LHCN-M2 (cell line): ENCODE measurements at regions not wholly inside any gene's neighbourhood (a gene's known extent, or its start where the extent isn't known, plus 50 kb on each side); places are given as distances from the start of the nearest gene placed in this dataset.
A peak's percentile ranks its signal among the peaks of the same experiment; 100 is the strongest.

Source experiments
- DNase-seq: peaks from one replicate; pipeline ENCODE4 v3.0.0-alpha.2; 2012; ENCODE audit warnings: low read depth

DNA sequence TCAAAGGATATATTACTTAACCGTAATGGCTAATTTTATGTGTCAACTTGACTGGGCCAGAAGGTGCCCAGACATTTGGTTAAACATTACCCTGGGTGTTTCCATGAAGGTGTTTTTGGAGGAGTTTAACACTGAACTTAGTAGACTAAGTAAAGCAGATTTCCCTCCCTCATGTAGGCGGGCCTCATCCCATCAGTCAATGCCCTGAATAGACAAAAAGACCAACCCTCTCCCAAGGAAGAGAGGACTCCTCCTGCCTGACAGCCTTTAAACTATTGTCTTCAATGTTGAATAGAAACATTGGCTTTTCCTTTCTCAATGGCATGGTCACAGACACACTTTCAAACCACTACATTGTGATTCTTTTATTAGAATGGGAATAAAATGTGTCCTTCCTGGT, 121.9 kb downstream of the SETD4 start:
- no peak for DNase-seq

DNA sequence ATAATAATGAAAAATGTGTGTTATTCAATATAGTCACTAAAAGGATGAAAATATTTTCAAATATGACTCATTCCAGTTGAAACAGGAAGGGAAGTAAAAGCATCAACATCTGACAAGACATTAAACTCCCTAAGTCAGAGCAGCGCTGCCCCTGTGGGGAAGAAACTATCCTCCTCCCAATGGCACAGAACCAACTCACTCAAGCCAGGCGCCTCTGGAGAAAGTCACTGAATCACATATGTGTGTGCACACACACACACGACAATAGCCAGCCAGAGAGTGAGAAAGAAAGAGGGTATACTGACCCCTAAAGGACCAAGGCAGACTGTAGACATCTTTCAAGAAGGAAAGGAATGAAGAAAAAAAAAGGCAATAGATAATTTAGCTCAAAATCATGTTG, 126.9 kb downstream of the SETD4 start:
- DNase-seq = peak; percentile 89

DNA sequence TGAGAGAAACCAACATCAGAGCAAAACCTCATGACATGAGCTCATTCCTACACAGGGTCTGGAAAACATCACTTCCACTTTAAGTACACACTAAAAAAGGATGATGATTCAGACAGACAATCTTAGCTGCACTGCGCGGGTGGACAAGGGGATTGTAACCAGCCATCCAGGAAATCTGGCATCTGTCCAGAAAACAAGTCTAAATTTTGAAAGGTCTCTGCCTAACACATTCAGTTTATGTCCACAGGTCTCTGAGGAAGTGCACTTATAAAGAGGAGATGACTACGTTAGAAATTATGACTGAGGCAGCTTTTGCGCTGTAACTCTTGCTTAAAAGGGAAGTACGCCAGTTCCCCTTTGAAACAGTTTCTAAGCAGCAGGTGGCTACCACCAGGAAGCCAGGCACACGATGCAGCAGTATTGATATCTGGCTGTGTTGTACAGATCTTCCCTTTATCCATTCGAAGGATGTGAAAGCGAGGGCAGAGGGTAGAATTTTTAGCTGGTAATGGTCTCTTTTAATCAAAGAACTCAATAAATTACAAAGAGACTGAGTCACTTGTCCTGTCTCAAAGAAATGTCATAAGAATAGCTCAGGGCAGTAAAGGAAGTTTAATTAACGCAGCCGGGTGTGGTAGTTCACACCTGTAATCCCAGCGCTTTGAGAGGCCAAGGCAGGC, 128.0 kb downstream of the SETD4 start:
- DNase-seq = peak; percentile 83

DNA sequence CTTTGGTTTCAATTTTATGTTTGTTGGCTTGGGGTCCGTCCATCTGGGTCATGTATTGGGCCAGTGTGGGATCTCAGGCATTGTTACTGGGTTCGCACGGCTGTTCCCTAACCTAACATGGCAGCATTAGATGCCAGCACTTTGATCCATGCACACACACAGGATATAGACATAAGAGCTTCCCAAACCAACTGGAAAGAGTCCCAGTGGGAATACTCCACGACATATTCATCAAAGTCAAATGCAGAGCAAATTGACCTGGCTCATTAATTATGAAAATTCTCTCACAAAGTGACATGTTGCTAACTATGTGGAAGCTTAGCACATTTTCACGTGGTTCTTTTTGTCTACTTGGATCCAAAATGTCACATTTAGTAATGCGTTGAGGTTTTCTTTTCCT, 130.4 kb downstream of the SETD4 start:
- no peak for DNase-seq

DNA sequence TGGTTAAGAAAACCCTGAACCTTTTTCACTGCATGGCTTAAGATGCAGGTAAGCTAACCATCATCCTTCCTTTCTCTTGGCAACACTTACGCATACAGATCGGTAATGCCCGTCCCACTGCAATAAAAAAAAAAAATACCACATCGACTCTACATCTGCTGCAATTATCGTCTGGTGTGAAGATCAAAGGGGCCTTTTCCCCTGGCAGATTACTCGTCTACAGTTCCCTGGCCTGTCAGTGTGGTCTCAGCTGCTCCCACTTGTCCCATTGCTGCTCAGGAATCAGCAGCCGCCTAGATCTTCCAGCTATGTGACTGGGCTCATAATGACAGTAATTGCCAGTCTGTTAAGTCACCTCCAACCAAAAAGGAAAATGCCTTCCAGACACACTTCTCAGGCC, 133.1 kb downstream of the SETD4 start:
- DNase-seq = no peak

DNA sequence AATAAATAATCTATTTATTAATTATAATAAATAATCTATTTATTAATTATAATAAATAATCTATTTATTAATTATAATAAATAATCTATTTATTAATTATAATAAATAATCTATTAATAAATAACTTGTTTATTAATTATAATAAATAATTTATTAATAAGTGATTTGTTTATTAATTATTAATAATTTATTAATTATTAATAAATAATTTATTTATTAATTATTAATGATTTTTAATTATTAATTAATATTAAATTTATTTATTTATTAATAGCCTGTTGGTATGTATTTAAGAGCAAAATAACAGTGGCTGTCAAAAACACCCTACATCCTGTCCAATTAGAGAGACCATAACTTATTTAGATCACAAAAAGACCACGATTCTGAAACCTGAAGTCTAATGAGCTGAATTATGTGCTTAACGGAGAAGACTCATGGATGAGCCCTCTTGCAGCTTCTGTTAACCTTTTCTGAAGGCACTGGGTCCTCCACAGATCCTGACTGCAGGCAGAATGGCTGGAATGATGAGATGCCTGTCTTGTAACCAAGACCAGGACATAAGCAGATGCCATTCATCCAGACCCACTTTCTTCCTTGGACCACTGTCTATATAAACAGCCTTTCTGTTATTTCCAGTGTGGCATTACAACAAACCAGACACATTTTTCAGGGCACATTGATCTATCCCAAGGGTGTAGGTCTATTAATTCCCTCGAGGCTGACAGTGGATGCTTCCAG, 134.2 kb downstream of the SETD4 start:
- DNase-seq = no peak

DNA sequence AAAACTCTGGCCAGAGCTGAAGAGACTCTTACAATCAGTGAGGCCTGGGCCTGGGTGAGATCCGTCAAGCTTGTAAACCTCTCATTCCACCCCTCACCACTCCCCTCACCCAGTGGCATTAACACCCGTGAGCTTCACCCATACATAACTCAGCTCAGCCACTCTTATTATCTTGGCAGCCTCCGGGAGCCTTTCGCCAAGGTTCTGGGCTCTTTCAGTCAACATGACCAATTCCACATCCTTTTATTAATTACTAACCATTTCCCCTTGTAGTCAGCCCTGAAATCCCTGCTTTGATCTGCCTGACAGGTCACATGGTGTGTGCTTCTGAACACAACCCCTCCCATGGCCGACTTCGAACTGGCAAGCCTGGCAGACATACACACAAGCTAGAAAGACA, 134.8 kb downstream of the SETD4 start:
- DNase-seq = no peak

DNA sequence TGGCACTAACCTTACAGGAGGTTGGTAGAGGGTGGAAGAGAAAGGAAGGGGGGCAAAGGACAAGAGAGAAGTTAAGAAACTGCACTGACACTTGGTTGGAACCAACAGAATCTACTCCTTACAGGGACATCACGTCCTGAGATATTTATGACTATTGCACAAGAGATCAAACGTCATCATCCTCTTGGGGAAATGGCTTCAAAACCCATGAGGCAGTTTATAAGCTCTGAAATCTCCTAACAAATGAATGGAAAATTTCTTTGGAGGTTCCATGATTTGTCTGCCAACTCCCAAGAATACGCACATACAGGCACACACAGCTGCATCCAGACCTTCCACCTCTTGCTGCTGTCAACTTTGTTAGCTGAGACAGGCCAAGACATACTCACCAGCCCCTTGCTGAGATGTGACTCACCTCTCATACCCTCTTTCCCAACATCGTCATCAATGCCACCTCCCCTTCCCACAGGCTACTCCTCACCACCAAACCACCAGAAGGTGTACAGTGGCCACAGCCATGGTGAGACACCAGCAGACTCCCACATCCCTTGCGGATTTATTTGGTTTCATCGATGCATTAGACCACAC, 135.5 kb downstream of the SETD4 start:
- DNase-seq = peak; percentile 92

DNA sequence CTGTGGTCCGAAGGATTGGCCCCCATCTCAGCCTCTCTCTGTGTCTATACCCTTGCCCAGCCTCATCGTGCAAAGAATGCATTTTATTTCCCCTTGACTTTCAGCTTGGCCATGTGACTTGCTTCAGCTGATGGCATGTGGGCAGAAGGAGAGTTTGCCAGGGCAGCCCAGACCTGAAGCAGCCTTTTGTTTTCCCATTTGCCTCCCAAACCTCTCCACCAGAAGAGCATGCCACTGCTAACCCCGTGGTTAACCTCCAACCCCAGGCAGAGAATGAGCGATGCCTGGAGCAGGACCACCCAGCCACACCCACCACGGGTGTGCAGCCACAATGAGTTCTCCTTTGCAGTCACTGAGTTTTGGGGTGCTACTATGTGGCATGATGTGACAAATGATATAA, 136.4 kb downstream of the SETD4 start:
- DNase-seq = peak; percentile 21

DNA sequence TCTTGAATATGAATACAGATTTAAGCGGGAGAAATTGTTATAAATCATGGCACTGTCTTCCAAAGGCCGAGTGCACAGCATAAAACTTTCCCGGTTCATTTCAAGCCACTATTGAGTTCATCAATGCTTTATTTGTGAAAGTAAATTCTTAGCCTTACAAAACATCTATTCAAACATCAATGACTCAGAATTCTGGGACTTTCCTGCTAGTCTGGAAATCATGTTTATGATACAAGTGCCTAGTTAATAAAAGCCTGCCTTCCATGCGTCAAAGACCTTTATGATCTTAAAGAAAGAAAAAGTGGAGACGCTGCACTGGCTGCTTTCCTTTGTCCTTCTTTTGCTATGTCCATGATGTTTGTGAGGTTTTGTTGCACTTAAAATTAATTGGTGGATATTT, 137.7 kb downstream of the SETD4 start:
- DNase-seq = no peak

DNA sequence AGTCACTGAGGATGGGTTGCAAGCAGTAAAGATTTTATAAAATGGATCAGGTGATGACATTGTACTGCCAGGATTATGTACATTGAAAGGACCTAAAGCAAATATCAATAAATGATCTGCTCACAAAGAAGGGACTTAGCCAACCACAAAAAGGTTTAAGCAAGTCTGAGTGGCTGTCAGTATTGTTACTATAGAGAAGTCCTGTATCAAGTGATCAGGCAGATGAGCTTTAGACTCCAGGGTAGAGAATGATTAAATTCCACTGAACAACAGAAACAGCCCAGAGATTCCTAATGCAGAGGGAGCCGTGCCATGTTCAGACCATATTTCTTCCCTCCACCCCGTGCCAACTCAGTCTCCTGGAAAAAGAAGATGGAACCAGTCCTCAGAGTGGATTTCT, 138.9 kb downstream of the SETD4 start:
- DNase-seq = no peak

DNA sequence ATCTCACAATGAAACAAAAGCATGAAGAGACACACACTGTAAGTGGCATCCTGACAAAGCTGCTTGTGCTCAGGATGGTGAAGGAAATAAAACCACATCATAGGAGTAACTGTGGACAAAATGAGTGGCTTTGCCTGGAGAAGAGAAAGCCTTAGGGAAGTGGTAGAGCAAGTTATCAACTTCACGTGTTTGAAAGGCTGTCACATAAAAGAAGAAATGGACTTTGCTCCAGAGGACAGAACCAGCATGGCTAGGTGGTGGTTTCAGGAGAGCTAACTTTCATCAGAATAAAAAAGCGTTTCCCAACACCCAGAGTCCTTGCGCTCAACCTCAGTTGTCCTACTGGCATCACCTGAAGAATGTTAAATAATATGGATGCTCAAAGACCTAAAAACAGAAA, 139.9 kb downstream of the SETD4 start:
- DNase-seq = no peak

DNA sequence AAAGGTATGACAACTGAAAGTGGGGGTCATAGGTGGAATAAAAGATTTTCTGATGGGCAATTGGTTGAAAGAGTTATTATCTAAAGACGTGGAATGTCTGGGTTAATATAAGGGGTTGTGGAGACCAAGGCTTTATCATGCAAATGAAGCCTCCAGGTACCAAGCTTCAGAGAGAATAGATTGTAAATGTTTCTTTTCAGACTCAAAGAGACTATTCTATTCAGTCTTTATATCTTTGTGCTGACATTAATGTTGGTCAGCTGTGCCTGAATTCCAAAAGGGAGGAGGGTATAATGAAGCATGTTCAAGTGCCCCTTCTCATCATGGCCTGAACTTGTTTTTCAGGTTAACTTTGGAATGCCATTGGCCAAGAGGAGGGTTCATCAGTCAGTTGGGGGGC, 145.3 kb downstream of the SETD4 start:
- DNase-seq = no peak

DNA sequence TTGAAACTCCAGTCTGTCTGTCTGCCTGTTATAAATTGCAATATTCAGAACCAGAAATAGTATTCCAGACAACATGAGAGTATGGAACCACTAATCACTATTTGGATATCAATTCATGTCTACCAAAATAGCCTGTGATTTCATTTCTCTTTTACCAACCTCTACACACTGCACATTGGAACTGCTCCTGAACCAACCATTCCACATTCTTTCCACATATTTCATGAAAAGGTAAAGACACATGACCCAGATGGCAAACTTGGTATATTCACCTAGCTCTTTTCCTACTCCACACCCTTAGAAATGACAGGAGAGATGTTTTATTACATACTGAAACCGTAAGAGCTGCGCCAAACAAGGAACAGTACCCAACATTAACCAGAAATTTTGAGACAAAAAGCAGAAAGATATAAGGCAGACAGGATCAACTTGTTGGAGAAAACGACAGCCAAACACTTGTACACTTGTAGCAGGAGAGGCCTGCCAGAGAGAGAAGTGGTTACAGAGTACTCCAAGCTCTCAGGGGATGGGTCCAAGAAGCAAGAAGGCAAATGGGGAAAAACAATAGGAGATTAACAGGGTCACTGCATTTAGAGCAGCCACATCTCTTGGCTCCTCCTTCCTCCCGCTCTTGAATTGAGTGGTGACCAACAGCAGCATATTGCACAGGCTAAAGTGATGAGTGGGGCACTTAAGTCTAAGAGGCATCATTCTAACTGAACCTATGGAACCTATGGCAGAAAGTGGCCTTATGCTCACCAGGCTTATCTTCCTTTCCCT, 148.7 kb downstream of the SETD4 start:
- DNase-seq = no peak

DNA sequence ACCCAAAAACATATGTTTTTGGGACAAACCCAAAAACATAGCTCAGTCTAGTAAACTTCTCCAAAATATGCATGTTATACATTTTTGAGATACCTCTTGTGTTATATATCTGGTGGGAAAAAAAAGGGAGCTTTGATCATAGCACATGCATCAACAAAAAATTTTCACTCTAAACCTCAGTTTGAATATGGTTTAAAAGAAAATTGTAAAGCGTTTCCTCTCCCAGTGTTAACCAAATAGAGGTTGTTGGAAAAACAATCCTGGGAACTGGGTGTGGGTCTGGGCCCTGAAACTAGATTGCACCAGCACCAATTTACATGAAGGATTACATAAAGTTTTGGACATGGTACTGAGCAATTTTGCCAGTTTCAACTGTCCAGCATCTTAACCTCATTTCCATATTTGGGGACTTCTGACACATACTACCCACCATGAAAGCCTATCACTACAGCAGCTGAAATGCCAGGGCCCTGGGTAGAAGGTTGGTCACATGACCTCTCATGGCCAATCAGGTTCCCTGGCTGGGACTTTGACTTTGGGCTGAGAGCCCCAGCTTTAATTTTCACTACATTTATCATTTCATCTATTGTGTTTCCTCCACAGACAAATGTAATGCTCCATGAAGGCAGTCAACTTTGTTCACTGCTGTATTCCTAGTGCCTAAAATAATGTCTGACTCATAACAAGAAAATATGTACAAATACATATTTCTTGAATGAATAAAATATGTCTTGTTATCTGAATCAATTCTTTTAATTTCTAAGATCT, 150.7 kb downstream of the SETD4 start:
- peak; percentile 5 for DNase-seq

DNA sequence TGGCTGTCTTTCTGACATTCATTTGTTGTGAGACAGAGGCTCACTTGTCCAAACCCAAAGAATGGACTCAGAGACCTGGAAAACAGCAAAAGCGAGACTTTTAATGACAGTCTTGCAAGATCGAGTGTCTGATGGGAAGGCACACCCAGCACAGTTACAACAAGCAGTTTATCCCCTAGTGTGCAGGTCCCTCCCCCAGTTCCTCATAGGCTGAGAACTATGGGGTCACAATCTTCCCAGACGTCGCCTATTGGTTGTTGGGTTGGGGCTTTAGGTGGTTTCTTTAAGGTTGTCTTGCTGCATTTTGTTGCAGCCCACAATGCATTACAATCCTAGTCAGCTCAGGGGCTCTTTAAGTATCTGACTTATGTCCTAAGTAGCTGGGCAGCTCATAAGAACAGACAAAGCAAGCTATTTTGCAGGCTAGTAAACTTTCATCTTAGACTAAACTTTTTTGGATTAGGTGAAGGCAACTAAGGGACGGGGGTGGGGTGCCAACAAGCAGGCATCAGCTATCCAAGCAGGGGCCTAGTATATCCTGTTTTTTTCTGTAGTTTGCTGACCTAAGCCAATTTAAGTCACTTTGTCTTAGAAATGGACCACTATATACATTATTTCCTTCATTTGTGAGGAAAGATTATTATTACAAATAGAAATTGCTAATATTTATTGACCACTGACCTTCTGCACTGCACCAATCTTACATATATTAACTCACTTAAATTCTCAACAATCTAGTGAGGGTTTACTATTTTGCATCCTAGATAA, 151.8 kb downstream of the SETD4 start:
- no peak for DNase-seq

DNA sequence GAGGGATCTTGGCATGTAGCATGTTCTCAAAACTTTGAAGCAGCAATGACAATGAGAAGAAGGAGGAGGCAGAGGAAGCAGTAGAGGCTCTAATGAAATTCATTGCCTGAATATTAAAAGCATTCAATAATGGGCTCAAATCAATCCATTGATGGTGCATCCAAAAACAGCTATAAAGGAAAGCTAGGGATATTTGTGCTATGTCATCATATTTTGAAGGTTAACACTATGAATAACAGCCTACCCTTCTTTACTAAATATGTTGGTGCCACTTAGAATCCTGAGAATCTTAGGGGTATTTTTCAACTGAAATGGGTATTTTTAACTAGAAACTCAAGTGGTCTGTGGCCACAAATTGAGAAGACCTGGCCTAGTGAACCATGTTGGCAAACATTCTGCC, 153.7 kb downstream of the SETD4 start:
- DNase-seq = no peak

DNA sequence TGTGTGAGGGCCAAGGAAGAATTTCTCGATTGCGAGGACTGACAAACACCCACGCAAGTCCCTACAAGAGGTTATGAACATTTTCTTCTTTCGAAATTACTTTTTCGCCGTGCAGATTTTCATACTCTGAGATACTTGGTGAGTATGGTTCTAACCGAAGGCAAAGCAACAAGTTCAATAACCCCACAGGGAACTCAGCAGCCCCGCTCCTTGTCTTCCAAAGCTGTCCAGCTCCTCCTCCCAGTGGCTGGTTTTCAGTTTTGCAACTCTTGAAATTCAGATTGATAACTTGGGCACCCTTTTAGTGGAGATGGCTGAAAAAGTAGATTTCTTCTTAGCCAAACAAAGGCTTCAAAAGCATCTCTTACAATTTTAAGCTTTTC, 154.4 kb downstream of the SETD4 start:
- DNase-seq = no peak

DNA sequence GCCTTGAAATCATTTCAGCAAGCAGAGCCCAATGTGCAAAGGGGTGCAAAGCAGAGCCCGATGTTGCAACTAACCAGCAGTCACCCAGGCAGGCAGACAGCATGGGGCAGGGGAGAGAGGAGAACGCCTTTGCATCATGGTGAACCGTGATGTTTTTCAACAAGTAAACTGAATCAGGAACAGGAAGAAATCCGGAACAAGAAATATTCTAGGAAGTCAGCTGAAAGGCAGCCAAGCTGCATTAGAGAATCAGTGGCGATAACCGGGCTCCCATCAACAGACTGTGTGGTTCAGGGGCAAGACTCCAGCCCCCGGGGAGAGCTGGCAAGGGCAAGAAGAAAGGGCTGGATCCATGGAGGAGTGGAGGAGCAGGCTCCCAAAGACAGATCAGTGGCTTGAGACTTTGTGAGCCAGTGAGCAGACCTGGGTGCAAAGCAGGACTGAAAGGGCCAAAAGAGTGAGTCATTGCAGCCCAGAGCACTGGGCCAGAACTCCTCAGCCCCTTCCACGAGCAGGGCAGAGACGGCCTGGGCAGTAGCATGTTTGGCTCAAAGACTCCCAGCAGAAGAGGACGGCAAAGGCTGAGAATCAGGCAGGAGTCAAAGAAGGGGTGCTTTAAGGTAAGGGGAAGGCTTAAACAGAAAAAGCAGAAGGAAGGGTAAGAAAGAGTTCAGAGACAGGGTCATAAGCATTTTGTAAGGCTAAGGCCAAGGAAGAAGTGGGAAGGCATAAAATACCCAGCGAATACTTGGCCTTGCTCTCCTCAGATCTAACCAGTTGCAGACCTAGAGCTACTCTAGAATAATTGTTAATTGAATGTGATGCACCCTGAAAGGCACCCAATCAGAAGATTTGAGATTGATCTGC, 155.0 kb downstream of the SETD4 start:
- no peak for DNase-seq

DNA sequence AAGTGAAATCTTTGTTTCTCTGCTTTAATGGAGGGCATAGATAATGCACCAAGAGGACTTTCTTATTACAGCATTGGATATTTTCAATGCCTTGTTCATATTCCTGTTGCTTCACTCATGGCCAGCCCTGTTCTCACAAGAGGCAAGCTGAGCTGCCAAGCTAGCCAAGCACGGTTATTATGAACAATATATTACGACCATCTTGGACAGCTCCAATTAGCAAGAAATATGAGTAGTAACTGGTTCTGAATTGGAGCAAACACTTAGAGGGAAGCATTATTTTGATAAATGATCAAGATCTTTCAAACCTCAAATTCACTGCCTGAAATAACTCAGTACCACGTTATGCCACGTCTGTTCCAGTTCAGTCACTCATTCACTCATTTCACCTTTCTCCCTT, 159.8 kb downstream of the SETD4 start:
- DNase-seq = no peak
